ENCODE measurements at regions not wholly inside any gene's neighbourhood (a gene's known extent, or its start where the extent isn't known, plus 50 kb on each side); places are given as distances from the start of the nearest gene placed in this dataset.

GRCh38 chr7:15737601-15738000, 51.1 kb upstream of the MEOX2 start:
- DNase-seq, result no peak
